Activated CD8-positive, alpha-beta memory T cell treated with anti-CD3 and anti-CD28 coated beads for 48 hours (primary cell): ENCODE measurements at regions not wholly inside any gene's neighbourhood (a gene's known extent, or its start where the extent isn't known, plus 50 kb on each side); places are given as distances from the start of the nearest gene placed in this dataset.

Experiments
- DNase-seq, 3 experiments: peaks; one replicate each; pipeline ENCODE4 v3.0.0-alpha.2; 2020; ENCODE audit warnings: low read depth in 2 of 3, low spot score in 2 of 3

DNA sequence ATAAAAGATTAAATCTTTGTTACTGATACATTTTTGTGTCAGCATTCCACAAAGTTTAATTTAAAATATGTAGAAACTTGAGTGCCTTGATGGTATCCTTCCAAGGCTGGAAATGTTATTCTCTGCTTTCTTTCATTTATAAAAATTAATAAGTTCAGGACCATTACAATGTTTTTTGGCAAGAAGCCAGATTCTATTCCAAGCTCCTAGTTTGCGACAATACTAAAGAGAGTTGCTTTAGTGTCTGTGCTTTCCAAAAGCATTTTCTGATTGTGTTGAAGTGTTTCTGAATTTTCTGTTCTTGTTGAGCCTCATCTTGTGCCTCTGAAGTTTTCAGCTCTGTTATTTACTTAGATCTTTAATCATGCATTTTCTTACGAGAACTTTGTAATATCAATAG, 516.2 kb downstream of the KCTD8 start:
- DNase-seq, result no peak

DNA sequence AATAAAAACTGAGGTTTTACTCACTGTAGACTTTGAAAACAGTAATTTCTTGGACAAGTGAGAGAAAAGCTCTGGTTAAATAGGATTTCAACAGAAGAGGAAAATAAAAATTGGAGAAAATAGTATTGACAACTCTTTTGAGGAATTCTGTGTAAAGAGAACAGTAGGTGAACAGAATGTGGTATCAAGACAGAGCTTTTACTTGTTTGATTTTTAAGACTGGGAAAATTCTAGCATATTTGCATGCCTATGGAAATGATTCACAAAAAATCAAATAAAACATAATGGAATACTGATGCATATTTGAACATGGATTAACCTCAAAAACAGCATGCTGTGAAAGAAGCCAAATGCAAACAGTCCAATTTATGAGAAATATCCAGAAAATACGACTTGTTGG, 504.6 kb downstream of the KCTD8 start:
- no peak for DNase-seq

DNA sequence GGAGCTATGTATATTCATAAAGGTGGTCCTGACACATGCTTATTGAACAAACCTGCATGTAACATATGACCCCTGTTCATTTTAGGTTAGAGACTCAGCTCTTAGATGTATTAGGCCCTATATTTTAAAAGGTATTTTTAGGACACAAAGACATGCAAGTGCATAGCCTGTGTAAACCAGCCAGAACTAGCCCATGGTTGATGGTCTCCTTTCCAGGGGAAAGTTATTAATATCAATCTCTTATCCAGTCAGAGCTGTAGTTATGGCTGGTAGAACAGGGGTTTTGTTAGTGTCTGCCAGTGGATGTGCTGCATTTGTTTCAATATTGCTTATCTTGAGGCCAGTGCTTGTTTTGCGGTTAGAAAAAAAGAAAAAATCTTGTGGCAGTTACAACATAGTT, 488.6 kb downstream of the KCTD8 start:
- no peak for DNase-seq

DNA sequence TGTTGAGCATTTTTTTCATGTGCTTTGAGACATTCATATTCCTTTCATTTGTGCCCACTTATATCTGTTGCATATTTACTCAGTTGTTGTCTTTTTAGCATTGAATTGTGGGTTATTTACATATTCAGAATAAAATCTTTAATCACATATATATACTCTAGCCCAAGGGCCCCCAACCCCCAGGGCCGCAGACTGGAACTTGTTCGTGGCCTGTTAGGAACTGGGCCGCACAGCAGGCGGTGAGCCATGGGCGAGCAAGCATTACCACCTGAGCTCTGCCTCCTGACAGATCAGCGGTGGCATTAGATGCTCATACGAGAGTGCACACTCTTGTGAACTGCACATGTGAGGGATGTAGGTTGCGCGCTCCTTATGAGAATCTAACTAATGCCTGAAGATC, 480.6 kb downstream of the KCTD8 start:
- no peak for DNase-seq

DNA sequence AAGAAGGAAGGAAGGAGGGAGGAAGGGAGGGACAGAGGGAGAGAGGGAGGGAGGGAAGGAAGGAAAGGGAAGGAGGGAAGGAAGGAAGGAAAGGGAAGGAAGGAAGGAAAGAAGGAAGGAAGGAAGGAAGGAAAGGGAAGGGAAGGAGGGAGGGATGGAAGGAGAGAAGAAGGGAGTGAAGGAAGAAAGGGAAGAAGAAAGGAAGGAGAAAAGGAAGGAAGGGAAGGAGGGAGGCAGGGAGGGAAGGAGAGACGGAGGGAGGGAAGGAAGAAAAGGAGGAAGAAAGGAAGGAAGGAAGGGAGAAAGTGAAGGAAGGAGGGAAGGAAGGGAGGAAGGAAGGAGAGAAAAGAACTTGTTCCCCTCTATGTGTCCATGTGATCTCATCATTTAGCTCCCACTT, 465.0 kb downstream of the KCTD8 start:
- no peak for DNase-seq

DNA sequence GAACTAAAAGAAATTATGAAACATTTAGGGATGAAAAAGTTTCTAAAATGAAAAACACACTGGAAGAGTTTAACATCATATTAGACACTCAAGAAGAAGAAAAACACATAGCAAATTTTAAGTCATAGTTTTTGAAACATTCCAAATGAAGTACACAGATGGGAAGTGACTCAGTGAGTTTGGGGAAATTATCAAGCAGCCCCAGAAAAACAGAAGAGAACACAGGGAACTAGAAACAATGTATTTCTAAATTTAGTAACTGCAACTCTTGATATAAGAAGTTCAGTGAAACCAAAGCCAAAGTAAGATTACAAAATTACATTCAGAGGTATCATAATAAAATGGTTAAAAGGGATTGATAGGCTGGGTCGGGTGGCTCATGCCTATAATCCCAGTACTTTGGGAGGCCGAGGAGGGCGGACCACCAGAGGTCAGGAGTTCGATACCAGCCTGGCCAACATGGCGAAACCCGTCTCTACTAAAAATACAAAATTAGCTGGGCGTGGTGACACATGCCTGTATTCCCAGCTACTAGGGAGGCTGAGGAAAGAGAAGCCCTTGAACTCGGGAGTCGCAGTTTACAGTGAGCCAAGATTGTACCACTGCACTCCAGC, 461.2 kb downstream of the KCTD8 start:
- DNase-seq, result no peak

DNA sequence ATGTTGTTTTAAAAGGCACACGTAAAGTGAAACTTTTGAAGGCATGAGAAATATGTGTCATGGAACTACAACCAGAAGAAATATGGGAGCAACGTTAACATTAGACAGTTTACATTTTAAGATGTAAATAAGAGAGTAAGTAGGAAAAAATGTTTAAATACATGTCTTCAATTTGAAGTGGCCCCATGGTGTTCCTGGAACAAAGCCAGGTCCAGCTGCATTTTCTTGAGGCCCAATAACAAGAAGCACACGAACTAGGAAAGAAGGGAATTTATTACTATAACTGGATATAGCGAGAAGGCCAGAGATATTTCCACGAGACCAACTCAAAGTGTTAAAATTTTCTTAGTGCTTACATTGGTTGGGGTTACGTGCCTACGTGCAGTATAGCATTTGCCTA, 458.1 kb downstream of the KCTD8 start:
- DNase-seq, result no peak

DNA sequence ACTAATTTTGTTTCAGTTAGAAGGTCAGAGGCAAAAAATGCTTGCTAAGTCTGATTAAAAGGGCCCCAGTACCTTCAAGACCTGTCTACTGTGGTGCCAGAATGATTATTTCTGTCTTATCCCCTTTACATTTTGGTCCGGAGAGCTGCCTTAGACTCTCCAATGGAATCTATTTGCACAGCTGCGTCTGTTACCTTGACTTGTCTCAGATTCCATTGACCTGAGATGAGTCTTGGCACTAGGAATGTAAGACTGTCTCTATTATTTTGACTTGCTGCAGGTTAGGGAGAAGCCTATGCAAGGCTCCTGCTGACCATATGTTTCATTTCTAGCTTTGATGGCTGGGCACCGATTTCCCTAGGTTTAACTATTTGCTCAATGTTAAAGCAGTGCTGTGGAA, 457.6 kb downstream of the KCTD8 start:
- no peak for DNase-seq

DNA sequence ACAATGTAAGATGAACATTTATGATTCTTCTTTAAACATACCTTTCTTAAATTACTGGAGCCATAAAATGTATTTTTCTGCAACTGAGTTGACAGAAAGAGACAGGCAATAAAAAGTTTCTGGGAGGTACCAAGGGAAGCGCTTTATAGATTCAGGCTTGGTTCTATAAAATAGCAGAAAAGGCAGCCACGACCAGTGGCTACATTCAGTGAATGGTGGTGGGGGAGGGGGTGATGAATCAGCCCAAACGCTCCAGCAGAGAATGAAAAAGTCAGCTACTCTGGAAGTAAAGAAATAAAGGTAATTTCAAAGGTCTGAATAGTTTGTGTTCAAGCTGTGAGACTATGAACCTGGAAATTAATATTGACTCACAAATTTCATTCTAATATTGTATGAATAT, 456.1 kb downstream of the KCTD8 start:
- DNase-seq, result no peak

DNA sequence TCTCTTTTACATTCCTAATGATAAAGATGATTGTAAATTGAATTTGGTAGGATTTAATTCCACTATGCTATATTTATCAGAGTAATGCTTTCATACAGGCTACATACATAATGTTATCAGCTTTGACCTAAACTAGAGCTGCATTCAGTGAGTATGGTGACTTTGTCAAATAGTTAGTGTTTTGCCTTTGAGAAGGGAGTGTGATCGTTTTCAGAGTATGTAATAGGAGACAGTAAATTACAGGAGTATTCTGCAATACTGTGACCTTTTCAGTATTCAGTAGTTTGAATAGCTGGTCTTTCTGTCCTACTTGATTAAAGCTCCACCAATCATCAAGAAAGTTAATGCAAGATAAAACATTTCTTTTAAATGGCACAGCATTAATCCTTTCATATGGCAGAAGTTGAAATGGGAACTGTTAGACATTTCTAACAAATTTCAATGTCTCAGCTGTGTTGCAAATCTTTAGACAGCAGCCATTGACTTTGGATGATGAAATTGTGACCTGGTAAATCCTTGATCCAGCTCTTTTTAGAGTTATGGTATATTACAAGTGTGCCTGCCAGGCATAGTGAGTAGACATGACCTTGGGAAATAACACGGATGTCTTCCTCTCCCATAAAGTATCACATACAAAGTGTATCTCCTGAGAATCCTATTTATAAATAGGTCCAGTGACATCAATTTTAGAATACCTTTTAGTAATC, 455.3 kb downstream of the KCTD8 start:
- no peak for DNase-seq

DNA sequence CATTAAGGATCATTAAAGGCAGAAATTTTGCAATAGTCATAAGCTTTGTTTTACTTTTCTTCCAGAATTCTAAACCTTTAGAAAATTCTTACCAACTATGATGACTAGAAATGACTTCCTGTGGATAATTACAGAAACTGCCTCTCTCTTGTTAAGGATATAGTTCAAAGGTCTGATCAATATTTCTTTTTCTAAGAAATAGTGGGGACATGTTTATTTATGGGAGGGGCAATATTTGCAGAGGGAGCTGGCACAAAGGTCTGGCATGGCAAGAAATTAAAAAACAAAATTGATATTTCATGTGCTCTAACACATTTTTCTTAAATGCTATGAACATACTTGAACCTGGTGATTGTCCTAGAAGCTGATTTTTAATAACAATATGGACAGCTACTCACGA, 448.9 kb downstream of the KCTD8 start:
- DNase-seq, result no peak

DNA sequence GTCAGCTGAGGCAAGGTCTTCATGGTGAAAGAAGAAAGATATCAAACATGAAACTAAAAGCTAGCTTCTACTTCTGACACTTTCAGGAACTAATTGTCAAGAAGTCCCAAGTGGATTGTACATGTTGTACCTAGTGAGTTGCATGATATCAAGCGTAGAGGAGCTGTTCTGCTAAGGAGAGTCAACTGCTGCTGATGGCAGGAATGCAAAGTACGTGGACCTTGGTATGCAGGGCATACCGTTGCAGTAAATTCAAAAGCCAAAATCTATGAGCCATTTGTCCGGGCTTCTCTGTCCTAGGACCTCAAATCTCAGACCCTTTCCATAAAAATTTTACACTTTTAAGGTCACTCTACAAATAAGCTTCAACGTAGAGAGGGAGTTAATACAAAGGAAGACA, 446.2 kb downstream of the KCTD8 start:
- DNase-seq, result no peak

DNA sequence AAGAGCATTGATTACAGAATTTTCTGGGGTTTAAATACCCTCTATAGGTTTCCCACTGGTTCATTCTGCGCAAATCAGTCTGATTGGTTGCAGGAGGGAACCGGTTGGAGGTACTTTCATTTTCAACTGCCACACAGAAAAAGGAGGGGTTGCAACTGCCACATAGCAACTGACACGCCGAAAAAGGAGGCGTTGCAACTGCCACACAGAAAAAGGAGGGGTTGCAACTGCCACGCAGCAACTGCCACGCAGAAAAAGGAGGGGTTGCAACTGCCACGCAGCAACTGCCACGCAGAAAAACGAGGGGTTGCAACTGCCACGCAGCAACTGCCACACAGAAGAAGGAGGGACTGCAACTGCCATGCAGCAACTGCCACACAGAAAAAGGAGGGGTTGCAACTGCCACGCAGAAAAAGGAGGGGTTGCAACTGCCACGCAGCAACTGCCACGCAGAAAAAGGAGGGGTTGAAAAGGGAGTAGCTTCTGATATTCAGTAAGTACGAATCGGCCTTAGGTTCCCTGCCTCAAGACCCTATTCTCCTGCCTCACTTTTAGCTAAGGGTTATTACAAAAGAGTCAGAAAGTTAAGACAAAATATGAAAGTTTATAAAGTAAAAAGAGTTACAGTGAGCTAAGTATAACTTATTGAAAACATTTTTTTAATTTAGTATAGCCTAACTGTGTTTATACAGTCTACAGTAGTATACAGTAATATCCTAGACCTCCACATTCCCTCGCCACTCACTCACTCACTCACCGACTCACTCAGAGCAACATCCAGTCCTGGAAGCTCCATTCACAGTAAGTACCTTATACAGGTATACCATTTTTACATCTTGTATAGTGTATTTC, 431.8 kb downstream of the KCTD8 start:
- DNase-seq, result no peak

DNA sequence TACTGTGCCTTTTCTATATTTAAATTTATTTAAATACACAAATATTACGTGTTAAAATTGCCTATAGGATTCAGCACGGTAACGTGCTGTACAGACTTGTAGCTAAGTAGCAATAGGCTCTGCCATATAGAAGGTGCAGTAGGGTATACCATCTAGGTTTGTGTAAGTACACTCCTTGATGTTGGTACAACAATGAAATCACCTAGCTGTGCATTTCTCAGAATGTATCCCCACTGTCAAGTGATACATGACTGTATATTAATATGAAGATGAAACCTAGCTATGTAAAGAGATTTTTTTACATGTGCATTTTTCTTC, 431.2 kb downstream of the KCTD8 start:
- DNase-seq, result no peak

DNA sequence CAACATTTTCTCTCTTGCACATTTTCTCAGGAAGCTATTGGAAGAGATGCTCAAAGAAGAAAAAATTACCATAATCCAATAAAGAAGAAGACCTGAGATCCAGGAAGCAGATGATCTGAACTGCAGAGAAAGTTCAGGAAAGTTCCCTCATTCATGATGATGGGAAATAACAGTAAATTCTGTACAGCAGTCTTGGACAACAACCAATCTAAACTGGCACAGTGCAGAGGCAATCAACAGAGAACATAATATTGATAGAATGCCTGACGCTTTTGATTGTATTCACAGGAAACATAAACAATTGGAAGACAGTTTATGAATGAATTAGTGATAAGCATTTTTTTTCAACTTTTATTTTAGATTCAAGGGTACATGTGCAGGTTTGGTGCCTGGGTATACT, 428.9 kb downstream of the KCTD8 start:
- DNase-seq, result no peak

DNA sequence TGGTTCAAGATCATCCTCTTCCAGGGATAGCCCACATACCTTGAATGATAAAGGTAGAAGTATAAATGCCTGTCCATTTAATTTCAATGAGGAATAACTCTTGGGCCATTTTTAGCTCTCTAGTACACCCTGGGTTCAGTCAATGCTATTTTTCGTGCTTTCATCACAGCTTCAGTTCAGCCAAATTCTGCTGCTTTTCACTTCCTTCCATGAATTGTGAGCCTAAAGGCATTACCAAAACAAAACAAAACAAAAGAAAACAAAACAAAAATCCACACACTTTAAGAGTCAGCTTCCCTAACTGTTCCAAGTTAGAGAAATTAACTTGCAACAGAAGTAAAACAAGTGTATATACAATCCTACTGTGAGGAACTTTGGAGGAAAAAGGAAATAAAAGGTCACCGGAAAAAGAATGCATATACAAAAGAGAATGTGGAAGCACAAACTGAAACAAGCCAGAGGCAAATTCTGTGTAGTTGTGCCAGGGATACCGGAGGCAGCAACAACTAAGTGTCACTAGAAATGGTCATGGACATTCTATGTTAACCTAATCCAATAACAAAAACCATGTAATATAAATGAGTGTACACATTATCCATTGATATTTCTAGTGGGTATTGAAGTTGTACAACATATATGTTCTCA, 423.1 kb downstream of the KCTD8 start:
- no peak for DNase-seq

DNA sequence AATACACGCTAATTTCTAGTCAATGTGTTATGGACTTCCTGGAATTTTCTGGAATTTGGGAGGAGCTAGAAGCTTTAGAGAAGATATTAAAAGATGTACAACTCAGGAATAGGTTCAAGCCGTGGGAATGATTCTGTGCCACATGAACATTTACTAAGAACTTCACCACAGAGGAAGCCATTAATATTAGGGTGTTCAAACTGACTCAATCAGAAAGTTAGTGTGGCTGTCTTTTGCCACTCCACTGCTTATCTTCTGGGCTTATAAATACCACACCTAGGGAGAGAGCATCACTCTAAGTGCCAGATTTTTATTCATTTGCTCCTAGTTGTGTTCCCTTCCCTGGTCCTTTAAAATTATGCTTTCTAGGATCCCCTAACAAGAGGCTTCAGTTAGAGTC, 409.8 kb downstream of the KCTD8 start:
- DNase-seq, result no peak

DNA sequence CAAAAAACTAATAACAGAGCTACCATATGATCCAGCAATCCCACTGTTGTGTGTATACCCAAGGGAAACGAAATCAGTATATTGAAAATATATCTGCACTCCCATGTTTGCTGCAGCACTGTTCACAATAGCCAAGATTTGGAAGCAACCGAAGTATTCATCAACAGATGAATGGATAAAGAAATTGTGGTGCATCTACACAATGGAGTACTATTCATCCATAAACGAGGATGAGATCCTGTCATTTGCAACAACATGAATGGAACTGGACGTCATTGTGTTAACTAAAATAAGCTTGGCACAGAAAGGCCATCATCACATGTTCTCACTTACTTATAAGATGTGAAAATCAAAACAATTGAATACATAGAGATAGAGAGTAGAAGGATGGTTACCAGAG, 402.1 kb downstream of the KCTD8 start:
- no peak for DNase-seq

DNA sequence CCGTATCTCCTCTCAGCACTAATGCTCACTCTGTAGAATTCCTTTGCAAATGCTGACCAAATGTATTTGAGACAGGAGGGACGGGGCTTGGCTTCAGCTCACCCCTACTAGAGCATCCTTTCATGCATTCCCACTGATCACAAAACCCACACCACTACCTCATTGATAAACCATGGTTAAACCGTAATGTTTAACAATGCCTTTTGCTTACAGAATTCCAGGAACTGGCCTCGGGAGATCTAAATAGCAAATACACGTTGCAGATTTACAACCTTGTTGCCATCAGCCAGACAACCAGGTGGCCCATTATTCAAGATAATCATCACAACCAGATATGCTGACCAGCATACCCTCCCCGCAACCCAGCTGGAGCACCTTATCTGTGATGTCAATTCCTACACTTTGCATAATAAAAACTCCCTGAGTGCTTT, 391.9 kb downstream of the KCTD8 start:
- no peak for DNase-seq

DNA sequence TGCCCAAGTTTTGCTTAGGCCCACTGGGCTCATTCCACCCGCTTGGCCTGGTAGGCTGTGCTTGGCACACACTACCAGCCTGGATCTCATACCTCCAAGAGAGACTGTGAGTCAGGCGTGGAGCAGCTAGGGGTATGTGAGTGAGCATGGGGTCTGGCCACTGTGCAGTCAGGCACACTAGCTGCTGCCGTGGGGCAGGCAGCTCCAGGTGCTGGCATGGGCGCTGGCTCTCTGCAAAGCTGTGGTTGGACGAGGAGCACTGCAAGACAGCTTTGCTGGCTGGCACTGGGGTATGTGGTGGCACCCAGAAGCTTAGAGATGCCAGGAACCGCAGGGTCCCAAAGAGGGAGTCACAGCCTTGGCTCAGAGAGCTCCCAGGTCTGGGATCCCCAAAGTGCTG, 377.8 kb downstream of the KCTD8 start:
- no peak for DNase-seq

DNA sequence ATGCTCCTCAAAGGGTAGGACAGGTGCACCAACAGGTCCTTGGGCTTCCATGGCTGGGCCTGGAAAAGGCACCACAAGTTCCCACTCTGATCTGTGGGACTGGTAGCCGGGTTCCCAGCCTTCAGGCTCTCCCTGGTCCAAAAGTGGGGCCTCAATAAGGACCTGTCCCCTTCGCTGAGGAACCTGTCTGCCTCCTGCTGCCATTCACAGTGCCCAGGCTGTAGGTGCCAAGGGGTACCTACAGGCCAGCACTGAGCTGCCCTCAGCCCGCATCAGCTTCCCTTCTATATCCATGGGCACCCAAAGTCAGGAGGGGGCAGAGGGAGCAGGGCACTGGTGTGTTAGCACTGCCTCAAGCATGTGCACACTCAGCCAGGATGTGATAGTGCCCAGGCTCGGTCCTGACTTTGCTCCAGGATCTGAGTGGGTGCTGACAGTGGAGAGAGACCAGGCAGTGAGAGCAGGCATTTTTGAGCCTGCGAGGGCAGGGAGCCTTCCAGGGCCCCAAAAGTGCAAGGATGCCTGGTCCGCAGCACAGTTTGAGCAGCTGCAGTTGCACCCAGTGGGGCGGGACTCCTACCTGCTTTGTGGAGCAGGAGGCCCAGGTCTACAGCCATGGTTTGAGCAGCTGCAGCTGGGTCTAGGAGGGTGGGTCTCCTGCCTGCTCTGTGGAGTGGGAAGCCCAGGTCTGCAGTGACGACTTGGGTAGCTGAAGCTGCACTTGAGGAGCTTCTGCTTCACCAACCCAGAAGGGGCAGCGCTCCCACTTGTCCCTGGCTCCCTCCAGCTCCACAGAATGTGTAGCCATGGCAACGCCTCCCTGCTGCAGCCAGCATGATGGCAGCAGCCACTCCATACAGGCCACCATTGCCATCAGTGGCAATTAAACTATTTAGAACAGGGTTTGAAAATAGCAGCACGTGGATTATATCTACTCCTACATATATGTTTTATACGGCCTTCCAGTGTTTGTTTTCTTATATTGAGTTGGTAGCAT, 376.4 kb downstream of the KCTD8 start:
- no peak for DNase-seq
